ENCODE measurements at regions not wholly inside any gene's neighbourhood (a gene's known extent, or its start where the extent isn't known, plus 50 kb on each side); places are given as distances from the start of the nearest gene placed in this dataset.

DNA sequence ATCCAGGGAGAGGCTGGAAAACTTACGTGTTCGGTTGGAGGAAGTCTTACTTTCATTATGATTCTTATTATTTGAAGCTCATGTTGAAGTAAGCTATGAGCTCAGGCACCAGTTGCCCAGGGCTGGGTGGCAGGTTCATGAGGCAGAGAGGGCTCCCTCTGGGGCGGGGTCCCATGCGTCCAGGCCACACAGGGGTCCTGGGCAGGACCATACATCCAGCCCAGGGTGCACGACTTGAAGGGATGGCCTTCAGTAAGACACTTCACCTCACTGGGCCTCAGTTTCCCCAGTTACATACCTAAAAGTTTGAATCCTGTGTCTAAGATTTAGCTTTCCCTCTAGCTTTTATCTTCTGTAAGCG lies 107.3 kb upstream of the B3GAT1 start:
- BruUV-seq (replicated peaks): no TSS peak
- no peak overlapping the region for H3K27ac ChIP-seq
- intact Hi-C loops (cut with micrococcal nuclease; ENCODE audit: unreplicated experiment): no loop called here
- H3F3A ChIP-seq (ENCODE audit: insufficient read depth, low read depth): no peaks in the 10 kb centered on the region
- no peak for TF ChIP-seq EZH2 (IDR thresholded peaks at IDR 0.05; ENCODE audit: low read depth)
- TF ChIP-seq, protein P1, sequence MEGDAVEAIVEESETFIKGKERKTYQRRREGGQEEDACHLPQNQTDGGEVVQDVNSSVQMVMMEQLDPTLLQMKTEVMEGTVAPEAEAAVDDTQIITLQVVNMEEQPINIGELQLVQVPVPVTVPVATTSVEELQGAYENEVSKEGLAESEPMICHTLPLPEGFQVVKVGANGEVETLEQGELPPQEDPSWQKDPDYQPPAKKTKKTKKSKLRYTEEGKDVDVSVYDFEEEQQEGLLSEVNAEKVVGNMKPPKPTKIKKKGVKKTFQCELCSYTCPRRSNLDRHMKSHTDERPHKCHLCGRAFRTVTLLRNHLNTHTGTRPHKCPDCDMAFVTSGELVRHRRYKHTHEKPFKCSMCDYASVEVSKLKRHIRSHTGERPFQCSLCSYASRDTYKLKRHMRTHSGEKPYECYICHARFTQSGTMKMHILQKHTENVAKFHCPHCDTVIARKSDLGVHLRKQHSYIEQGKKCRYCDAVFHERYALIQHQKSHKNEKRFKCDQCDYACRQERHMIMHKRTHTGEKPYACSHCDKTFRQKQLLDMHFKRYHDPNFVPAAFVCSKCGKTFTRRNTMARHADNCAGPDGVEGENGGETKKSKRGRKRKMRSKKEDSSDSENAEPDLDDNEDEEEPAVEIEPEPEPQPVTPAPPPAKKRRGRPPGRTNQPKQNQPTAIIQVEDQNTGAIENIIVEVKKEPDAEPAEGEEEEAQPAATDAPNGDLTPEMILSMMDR (conservative IDR thresholded peaks at IDR 0.05): no peak
- no peaks in the 10 kb centered on the region for H3K9me2 ChIP-seq (ENCODE audit: insufficient read depth)
- ChIA-PET CTCF (no interaction called here), POLR2A (ENCODE audit: unreplicated experiment) (no interaction called here)
- no peak for DNase-seq
- no peaks in the 10 kb centered on the region for H3K36me3 ChIP-seq (ENCODE audit: low read depth)
- no peaks in the 10 kb centered on the region for H4K20me1 ChIP-seq (ENCODE audit: insufficient read depth)
- H3K27me3 ChIP-seq (ENCODE audit: insufficient read depth, low read depth): peaks cover 89% of the 10 kb centered on the region
- H3K4me1 ChIP-seq (replicated peaks; ENCODE audit: insufficient read depth): no peaks in the 10 kb centered on the region
- H3K79me2 ChIP-seq (ENCODE audit: low read depth): no peaks in the 10 kb centered on the region
- no peaks in the 10 kb centered on the region for H3K9me3 ChIP-seq (ENCODE audit: insufficient read depth, low read depth)
- no peak overlapping the region for H2AFZ ChIP-seq
- no peak overlapping the region for H3K4me3 ChIP-seq
- no peak overlapping the region for H3K4me2 ChIP-seq

DNA sequence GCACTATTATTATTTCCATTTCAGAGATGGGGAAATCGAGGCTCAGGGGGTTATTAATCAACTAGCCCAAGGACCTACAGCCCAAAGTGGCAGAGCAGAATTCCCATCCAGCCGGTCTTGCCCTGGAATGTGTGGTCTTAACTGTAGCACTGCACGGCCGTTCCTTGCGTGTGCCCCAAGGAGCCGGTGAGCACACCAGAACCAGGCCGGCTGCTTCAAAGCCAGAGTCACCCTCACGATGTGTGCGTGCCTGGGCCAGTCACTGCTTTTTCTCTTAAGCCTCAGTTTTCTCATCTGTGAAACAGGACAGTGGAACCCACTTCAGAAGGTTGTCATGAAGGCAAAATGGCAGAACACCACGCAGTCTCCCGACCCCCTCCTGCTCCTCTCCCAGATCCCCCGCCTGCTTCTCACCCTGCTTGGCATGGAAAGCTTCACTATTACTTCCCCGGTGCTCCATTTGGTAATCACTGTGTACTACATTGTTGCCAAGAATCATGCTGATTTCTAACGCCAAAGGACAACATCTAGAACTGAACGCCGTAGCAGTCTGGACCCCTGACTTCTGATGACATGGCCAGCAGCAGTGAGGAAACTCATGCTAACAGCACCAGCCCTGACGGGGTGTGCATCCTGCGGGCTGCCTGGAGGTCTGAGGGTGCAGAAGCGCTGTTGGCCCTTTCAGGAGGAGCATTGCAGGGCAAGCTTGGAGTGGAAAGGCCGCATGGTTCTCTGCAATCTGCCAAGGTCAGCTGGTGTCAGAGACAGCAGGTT lies 106.8 kb upstream of the B3GAT1 start:
- Histone ChIP-seq H3K27me3 (ENCODE audit: insufficient read depth, low read depth) (peaks cover 93% of the 10 kb centered on the region), H4K20me1 (ENCODE audit: insufficient read depth) (no peaks in the 10 kb centered on the region), H2AFZ (no peak overlapping the region), H3K27ac (no peak overlapping the region), H3K9me3 (ENCODE audit: insufficient read depth, low read depth) (no peaks in the 10 kb centered on the region), H3F3A (ENCODE audit: insufficient read depth, low read depth) (no peaks in the 10 kb centered on the region), H3K79me2 (ENCODE audit: low read depth) (no peaks in the 10 kb centered on the region), H3K4me1 (replicated peaks; ENCODE audit: insufficient read depth) (no peaks in the 10 kb centered on the region), H3K4me2 (no peak overlapping the region), H3K9me2 (ENCODE audit: insufficient read depth) (no peaks in the 10 kb centered on the region), H3K36me3 (ENCODE audit: low read depth) (no peaks in the 10 kb centered on the region), H3K4me3 (no peak overlapping the region)
- no peak for DNase-seq
- CTCF ChIA-PET: no interaction called here
- intact Hi-C loops (cut with micrococcal nuclease; ENCODE audit: unreplicated experiment): no loop called here
- TF ChIP-seq, protein P1 (conservative IDR thresholded peaks at IDR 0.05): no peak
- TF ChIP-seq EZH2 (IDR thresholded peaks at IDR 0.05; ENCODE audit: low read depth): no peak
- POLR2A ChIA-PET (ENCODE audit: unreplicated experiment): no interaction called here
- BruUV-seq (replicated peaks): no TSS peak

DNA sequence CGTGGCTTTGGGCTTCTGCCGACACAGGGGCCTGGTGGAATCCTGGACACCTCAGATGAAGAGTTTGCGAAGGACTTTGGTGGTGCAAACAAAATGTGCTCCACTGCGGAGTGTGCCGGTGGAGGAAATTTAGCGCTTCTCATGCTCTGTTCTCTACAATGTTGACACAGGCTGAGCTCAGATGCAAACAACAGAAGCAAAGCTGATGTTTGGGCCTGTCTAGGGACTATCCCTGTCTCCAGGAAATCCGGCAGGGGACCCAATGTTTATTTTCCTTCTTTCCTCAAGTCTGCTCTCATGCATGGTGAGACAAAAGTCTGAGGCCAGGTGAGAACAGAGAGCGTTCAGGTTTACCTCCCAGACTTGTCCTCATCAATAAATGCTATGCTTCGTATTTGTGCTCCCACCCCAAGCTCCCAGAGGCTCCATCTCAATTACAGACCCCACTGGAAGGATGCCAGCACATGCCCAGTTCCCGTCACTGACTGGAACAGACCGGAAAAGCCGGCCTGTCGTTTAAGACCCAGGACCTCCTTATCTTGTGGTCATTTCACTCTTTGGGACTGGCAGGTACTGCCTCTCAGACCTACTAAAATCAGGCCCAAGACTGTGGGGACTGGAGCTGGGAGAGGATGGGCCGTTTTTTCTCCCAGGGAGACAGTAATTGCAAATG lies 105.7 kb upstream of the B3GAT1 start:
- CTCF ChIA-PET: no interaction called here
- peaks cover 100% of the 10 kb centered on the region for H3K27me3 ChIP-seq (ENCODE audit: insufficient read depth, low read depth)
- intact Hi-C loops (cut with micrococcal nuclease; ENCODE audit: unreplicated experiment): no loop called here
- H2AFZ ChIP-seq: no peak overlapping the region
- H3K9me2 ChIP-seq (ENCODE audit: insufficient read depth): no peaks in the 10 kb centered on the region
- H3K9me3 ChIP-seq (ENCODE audit: insufficient read depth, low read depth): no peaks in the 10 kb centered on the region
- H3K36me3 ChIP-seq (ENCODE audit: low read depth): no peaks in the 10 kb centered on the region
- no TSS peak for BruUV-seq (replicated peaks)
- DNase-seq: no peak
- no peaks in the 10 kb centered on the region for H4K20me1 ChIP-seq (ENCODE audit: insufficient read depth)
- no peaks in the 10 kb centered on the region for H3K79me2 ChIP-seq (ENCODE audit: low read depth)
- POLR2A ChIA-PET (ENCODE audit: unreplicated experiment): no interaction called here
- no peak for TF ChIP-seq EZH2 (IDR thresholded peaks at IDR 0.05; ENCODE audit: low read depth)
- TF ChIP-seq, protein P1 (conservative IDR thresholded peaks at IDR 0.05): no peak
- no peak overlapping the region for H3K4me2 ChIP-seq
- H3F3A ChIP-seq (ENCODE audit: insufficient read depth, low read depth): no peaks in the 10 kb centered on the region
- no peak overlapping the region for H3K27ac ChIP-seq
- no peak overlapping the region for H3K4me3 ChIP-seq
- H3K4me1 ChIP-seq (replicated peaks; ENCODE audit: insufficient read depth): no peaks in the 10 kb centered on the region
